Skeletal muscle tissue (tissue), 3 donors: ENCODE measurements at regions not wholly inside any gene's neighbourhood (a gene's known extent, or its start where the extent isn't known, plus 50 kb on each side); places are given as distances from the start of the nearest gene placed in this dataset.

Experiments used
- H3K27ac ChIP-seq: one replicate; pipeline ENCODE4 v1.7.0; 2013; ENCODE audit warnings: mild to moderate bottlenecking, low read depth, low read length, inconsistent platforms
- H3K27me3 ChIP-seq, 3 donors: one replicate each; pipeline ENCODE4 v1.7.0; 2013; ENCODE audit warnings: low read length in 3 of 3; ENCODE audit not compliant: control insufficient read depth in 3 of 3, insufficient read depth in 3 of 3
- H3K36me3 ChIP-seq, 3 donors: one replicate each; pipeline ENCODE4 v1.7.0; 2013; ENCODE audit warnings: low read length in 3 of 3; ENCODE audit not compliant: control insufficient read depth in 3 of 3, insufficient read depth in 3 of 3
- H3K4me1 ChIP-seq, 3 donors: one replicate each; pipeline ENCODE4 v1.7.0; 2013; ENCODE audit warnings: low read length in 3 of 3, mild to moderate bottlenecking in 3 of 3; ENCODE audit not compliant: control insufficient read depth in 3 of 3, insufficient read depth in 3 of 3
- H3K4me3 ChIP-seq, 3 donors: one replicate each; pipeline ENCODE4 v1.7.0; 2013; ENCODE audit warnings: low read length in 3 of 3
- H3K9ac ChIP-seq, 3 donors: one replicate each; pipeline ENCODE4 v1.7.0; 2013; ENCODE audit warnings: low read length in 3 of 3, mild to moderate bottlenecking in 3 of 3, moderate library complexity in 2 of 3, low read depth in 1 of 3
- H3K9me3 ChIP-seq, 3 donors: one replicate each; pipeline ENCODE4 v1.7.0; 2013; ENCODE audit warnings: low read length in 3 of 3; ENCODE audit not compliant: control insufficient read depth in 3 of 3
- donor health status: Osteomylitis.

DNA sequence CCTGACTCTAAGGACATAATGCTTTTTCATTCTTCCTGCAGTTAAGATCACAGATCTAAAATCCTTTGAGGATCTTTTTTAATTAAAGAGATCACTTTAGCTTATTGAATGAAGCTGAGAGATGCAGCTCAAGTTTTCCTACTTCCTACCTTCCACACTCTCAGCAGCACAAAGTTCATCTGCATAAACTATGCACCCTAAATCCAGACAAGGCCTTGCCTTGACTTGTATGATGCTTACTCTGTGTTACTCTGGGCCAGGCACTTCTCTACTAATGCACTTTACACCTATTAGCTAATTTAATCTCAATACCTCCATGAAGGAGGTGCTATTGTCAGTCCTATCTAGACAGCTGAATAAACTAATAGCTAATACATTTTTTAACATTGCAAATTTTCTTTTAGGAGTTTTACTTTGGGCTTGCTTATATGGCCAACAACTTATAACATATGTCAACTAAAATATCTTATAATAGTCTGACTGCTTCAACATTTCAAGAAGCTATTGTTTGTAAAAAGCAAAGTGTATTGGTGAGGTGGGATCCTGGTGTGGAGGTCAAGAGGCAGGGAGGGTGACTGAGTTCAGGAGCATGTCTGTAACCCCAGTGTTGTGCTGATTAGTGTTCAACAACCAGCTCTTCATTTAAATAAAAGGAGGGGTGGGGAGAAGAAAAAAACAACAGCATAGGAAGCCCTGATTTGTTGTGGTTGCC, 172.4 kb upstream of the ATP11B start:
- H3K4me1 ChIP-seq, result no peaks in the 10 kb centered on the region
- peaks cover 0 to 2% (median 0%) of the 10 kb centered on the region in 3 donors for H3K27me3 ChIP-seq
- no peak overlapping the region for H3K9ac ChIP-seq
- no peaks in the 10 kb centered on the region for H3K9me3 ChIP-seq
- H3K27ac ChIP-seq, result no peak overlapping the region
- no peaks in the 10 kb centered on the region for H3K36me3 ChIP-seq
- no peak overlapping the region for H3K4me3 ChIP-seq

DNA sequence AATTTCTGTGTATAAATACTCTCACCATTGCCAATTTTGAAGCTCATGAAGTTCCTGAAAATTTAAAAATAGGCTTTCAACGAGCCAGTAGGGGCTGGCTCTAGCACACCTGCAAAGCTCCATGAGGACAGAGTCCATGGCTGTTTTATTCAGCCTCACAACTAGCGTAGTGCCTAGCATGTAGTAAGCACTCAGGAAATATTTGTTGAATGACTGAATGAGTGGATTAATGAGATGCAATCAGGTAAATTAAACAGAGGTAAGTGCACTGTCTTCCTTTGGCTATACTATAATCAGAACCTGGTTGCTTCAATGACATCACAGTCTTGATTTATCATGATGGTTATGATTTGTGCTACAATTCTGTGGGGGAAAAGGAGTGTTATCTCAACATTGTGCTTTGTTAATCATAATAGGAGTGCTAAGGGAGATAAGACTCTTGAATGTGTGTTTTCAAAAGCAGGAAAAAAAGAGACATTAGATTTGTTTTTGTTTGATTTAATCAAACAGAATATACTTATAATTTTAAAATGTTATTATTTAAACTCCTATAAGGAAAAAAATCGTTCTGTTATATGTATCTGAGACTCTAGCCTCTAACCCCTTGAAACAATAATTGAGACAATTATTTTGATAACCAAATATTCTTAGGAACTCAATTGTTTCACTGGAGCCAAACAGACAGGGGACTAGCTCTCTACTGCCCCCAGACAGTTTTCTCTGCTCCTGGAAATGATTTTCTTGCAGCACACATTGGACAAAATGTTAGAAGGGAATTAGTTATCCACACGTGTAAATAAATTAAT, 171.7 kb upstream of the ATP11B start:
- no peak overlapping the region for H3K9ac ChIP-seq
- H3K4me1 ChIP-seq, result no peaks in the 10 kb centered on the region

DNA sequence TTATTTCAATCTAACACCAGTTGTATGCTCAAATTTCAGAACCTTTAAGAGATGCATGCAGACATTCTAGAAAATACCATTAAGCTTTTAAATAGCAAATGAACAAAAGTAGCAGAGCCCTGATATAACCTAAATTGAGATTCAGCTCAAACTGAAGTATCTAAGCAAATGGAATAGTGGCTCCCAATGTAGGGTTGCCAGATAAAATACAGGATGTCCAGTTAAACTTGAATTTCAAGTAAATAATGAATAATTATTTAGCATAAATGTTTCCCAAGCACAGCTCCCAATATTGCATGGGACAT, 171.1 kb upstream of the ATP11B start:
- H3K9ac ChIP-seq, result no peak overlapping the region
- H3K27ac ChIP-seq, result no peak overlapping the region
- H3K4me3 ChIP-seq, result no peak overlapping the region
- no peaks in the 10 kb centered on the region for H3K27me3 ChIP-seq
- H3K36me3 ChIP-seq, result no peaks in the 10 kb centered on the region
- no peaks in the 10 kb centered on the region for H3K9me3 ChIP-seq
- H3K4me1 ChIP-seq, result no peaks in the 10 kb centered on the region

More for the DNA sequence above, 171.7 kb upstream of the ATP11B start:
- no peaks in the 10 kb centered on the region for H3K9me3 ChIP-seq
- no peaks in the 10 kb centered on the region for H3K36me3 ChIP-seq
- H3K4me3 ChIP-seq, result no peak overlapping the region
- no peaks in the 10 kb centered on the region for H3K27me3 ChIP-seq
- no peak overlapping the region for H3K27ac ChIP-seq

DNA sequence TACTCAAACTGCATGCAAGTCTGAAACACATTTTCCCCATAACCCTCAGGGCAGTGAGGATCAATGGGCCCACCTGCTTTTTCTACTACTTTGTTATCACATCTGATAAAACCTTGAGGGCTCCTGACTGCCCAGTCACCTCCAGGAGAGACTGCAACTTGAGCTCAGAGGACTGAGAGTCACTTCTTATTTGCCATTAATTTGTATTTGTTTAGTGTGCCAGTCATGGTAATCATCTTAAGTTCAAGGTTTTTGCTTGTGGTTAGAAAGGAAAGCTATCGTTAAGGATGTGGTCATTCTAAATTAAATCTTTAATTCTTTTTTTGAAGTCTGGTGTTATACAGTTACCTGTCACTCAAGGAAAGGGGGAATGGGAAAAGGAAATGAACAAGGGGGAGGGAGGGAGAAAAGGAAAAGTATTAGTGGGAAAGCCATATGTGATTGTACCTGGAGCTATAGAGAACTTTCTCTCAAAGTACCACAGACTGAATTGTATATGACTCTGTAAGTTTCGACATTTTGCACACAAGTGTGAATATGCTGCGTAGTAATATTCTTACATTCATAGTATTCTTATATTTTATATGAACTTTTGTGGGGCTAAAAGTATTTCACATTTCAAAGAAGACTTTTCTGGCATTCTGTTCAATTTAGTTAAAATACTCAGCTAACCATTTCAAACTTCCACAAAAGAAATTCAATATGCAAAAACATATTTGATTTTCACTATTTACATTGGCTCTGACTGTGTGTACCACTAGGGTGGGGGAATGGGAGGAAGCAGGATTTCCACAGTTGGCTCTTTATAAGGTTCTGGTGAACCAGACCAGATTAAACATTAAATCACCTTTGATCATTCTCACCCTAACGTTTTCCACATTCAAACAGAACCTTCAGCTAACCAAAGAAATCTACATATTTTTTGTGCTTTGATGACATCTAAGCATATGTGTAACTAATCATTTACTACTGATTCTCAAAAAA, 166.5 kb upstream of the ATP11B start:
- Histone ChIP-seq H3K9ac (no peak overlapping the region), H3K4me3 (no peak overlapping the region), H3K27ac (no peak overlapping the region), H3K4me1 (no peaks in the 10 kb centered on the region), H3K27me3 (no peaks in the 10 kb centered on the region), H3K36me3 (no peaks in the 10 kb centered on the region), H3K9me3 (no peaks in the 10 kb centered on the region)

DNA sequence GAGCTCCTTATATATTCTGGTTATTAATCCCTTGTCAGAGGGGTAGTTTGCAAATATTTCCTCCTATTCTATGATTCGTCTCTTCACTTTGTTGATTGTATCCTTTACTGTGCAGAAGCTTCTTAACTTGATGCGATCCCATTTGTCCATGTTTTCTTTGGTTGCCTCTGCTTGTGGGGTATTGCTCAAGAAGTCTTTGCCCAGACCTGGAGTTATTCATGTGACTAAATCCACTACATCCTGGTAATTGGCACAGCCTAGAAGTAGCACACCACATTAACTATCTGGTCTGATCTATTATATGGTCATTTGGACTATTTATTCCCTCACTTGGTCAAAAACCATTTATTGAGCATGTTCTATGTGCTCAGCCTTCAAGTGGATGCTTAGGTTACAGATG, 164.8 kb upstream of the ATP11B start:
- Histone ChIP-seq H3K9ac (no peak overlapping the region), H3K4me3 (no peak overlapping the region), H3K27me3 (no peaks in the 10 kb centered on the region), H3K4me1 (no peaks in the 10 kb centered on the region), H3K36me3 (no peaks in the 10 kb centered on the region), H3K9me3 (no peaks in the 10 kb centered on the region), H3K27ac (no peak overlapping the region)

DNA sequence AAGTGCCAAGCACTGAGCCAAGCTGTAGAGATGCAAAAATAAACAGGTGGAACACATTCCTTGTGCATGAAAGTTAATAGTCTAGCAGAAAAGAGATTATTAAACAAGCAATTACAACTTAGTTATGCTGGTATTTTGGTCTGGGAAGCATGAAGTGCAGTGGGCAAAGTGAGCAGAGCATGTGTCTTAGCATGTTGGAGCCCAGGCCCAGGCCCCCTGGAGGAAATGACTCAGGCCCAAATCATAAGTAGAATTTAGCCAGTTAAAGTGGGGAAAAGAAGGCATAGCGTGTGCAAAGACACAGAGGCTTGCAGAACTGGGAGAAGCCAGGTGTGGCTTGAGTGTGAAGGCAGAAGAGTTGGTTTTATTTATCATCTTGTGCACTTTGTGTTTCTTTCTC, 163.8 kb upstream of the ATP11B start:
- Histone ChIP-seq H3K4me1 (no peaks in the 10 kb centered on the region), H3K9me3 (no peaks in the 10 kb centered on the region)

DNA sequence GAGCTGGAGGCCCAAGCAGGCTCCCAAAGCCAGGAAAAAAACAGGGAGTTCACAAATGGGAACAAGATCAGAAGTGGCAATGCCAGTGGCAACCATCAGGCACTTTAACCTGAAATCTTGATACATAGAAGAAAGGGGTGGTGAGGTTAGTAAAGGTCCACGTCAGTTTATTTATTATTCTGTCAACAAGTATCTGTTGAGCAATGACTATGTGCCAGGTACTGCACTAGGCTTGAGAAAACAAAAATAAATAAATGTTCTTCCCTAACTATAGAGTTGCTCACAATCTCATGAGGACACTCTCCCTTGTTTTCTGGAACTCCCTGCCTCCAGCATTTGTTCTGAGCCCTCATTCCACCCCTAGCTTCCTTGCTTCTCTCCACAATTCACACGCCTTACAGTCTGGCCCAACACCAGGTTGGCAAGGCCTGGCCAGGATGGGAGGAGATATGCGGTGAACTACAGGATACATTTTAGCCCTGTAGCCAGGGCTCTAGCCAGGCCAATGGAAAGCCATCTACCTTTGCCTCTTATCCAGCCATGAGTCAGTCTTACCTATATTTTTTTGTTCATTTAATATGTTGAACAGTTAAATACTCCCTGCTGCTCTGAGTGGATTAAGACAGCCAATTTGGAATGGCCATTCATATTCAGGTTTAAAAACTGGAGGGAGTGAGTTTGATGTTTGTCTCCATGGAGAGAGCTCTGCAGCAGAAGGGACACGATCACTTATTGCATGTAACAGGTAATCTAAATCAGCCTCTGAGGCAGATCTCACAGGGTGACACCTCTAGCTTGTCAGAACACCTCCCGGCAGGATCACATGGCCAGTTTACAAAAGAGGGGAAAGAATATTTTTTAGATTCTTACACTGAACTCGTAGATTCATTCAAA, 161.9 kb upstream of the ATP11B start:
- no peaks in the 10 kb centered on the region for H3K4me1 ChIP-seq
- no peak overlapping the region for H3K4me3 ChIP-seq
- no peak overlapping the region for H3K27ac ChIP-seq
- no peaks in the 10 kb centered on the region for H3K27me3 ChIP-seq
- no peaks in the 10 kb centered on the region for H3K36me3 ChIP-seq
- H3K9me3 ChIP-seq, result no peaks in the 10 kb centered on the region
- H3K9ac ChIP-seq, result no peak overlapping the region

More for the DNA sequence above, 163.8 kb upstream of the ATP11B start:
- Histone ChIP-seq H3K27ac (no peak overlapping the region), H3K4me3 (no peak overlapping the region), H3K27me3 (no peaks in the 10 kb centered on the region), H3K36me3 (no peaks in the 10 kb centered on the region), H3K9ac (no peak overlapping the region)

DNA sequence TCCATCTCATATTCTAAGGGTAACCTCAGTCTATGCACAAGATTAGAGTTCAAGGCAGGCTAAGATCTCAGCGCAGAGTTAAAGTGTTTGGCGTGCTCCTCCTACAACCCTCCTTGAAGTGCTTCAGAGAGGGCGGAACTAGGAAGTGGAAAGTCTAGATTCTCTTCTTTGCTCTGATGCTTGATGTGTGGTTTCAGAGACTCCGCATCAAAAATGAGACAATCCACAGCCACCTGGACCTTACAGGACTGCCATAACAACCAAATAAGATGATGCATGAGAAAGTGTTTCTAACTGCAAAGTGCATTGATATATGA, 161.3 kb upstream of the ATP11B start:
- Histone ChIP-seq H3K9ac (no peak overlapping the region), H3K36me3 (no peaks in the 10 kb centered on the region), H3K27me3 (no peaks in the 10 kb centered on the region), H3K4me1 (no peaks in the 10 kb centered on the region), H3K9me3 (no peaks in the 10 kb centered on the region), H3K4me3 (no peak overlapping the region), H3K27ac (no peak overlapping the region)

DNA sequence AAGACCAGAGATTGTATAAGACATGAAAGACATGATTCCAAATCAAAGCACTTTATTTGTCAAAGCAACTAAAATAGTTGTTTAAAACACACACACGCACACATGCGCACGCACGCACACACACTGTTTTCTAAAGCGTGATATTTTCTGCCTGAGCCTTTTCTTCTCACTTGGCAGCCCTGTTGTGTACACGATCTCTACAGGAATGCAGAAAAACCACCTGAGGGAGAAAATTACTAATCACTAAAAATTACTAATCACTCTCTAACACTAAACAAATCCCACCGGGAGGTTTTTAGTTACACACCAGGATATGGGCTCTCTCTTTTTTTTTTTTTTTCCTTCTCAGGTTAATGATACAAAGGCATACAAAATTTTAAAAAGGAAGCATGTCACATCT, 160.1 kb upstream of the ATP11B start:
- no peak overlapping the region for H3K4me3 ChIP-seq
- no peak overlapping the region for H3K27ac ChIP-seq
- H3K27me3 ChIP-seq, result peaks cover 0 to 3% (median 3%) of the 10 kb centered on the region in 3 donors
- no peaks in the 10 kb centered on the region for H3K4me1 ChIP-seq
- no peak overlapping the region for H3K9ac ChIP-seq
- H3K36me3 ChIP-seq, result no peaks in the 10 kb centered on the region
- H3K9me3 ChIP-seq, result no peaks in the 10 kb centered on the region
